Femur (tissue), 1 donor: ENCODE measurements at regions not wholly inside any gene's neighbourhood (a gene's known extent, or its start where the extent isn't known, plus 50 kb on each side); places are given as distances from the start of the nearest gene placed in this dataset.
A peak's percentile ranks its signal among the peaks of the same experiment; 100 is the strongest.

Source experiments
- DNase-seq: peaks from one replicate; pipeline ENCODE4 v3.0.0-alpha.2; 2017

DNA sequence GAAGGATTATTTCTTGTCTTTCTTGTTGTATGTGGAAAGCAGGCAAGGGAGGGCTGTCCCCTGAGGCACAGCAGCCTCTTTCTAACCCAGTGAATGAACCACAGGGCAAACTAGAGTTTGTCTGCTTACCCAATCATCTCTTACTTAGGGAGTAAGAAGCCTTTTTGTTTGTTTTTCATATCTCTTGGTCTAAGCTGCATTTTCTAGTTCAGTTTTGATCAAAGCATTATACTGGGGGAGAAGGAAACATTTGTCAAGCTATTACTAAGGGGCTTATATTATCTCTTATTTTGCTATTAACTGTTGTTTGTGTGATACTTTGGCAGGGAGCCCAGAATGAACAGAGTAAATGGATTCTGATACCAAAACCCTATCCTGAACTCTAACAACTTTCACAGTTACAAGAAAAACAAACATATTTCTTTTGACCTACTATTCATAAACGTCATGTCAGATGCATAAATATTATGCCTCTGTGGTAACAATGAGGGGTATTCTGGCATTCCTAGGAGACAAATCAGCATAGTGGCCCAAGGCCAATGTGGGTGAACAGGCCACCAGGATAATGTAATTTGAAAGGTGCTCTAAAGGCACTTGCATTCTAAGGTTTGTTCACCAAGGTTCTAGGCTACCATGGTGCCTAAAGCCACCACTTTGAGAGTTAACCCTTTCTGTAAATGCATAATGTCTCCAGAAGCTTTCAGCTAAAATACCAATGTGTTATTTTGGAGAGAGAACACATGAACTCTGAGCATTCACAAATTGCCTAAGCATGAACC is 271.6 kb upstream of the ZPLD1 start:
- DNase-seq: peak; percentile 29

DNA sequence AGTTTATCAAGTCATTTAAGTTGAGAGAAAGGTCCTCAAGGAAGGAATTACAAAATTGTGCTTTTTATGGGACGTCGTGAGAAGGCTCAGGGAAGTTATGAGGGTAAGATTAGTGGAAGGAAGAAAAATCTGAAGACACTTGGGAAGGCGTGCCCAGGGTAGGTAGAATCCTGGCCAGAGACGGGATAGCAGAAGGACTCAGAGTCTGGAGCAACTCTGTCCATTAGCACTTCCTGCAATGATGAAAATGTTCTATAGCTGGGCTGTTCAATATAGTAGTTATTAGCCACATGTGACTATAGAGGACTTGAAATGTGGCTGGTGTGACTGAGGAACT is 271.0 kb upstream of the ZPLD1 start:
- no peak for DNase-seq

DNA sequence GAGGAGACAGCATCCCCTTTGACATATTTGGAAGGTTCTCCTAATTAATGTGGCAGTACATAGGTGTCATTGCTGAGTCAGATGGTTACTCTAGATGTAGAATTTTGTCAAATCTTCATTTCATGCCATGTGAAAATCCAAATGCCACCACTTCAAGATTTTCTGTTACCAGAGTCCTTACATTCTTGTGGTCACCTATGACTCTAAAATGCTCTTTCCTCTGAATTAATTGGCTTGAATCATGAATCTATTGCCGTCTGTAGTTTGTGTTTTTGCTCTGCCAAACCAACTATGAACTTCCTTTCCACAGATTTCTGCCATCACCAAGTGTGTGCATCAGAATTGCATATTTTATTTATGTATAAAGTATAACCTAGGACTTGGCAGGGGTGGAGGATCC is 269.4 kb upstream of the ZPLD1 start:
- no peak for DNase-seq

DNA sequence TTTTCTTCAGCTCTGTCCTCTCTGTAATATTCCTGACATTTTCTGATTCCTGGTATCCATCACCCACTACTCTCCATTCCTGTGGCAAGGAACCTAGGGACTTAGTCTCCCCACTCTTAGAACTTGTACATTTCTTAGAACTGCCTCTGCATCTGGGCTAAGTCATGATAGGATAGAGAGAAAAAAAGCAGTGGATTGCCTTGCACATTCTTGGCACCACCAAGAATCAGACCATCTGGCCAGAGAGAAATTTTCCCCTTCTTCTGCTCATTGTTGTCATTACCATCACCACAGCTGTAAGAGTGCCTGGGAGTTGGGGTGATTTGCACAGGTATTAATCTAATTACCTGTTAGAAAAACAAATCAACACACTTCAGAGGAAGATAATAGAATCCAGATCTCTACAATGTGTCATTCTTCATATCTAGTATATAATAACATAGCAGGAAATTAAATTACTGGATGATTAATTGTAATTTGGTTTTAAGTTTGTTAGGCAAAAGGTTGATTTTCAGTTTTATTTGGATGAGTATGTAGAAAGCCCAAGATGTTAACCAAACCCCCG is 264.8 kb upstream of the ZPLD1 start:
- no peak for DNase-seq

DNA sequence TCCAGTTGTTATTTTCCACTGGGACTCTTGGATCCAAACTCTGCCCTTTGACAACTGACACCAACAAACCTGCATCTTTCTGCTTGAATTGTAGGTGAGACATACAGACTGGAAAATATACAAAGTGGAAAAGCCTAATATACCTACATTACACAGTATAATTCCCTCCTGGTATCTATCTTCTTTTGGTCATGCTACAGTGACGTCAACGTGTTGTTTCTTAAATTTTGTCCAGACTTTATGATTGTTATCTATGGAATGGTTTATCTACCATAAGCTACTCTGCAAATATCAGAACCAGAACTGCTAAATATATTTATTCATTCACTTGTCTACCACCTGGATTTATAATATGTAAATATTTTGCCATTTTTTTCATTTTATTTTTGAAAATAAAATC is 264.3 kb upstream of the ZPLD1 start:
- no peak for DNase-seq

DNA sequence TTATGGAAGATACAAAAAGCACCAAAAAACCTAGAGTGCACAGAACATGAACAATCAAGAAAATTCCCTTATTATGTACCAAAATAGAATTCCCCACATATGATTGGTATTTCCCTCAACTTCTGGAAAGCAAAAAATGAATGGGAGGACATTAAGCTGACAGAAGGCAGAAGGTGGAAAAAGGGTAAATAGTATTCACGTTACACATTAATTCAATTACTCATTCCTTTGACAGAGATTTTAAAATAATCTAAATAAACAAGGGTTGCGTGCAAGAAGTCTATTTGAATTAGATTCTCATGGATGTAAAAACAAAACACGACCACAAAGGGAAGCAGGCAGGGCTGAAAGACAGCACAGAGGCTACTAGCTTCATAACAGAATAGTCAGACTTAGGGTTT is 260.5 kb upstream of the ZPLD1 start:
- no peak for DNase-seq

DNA sequence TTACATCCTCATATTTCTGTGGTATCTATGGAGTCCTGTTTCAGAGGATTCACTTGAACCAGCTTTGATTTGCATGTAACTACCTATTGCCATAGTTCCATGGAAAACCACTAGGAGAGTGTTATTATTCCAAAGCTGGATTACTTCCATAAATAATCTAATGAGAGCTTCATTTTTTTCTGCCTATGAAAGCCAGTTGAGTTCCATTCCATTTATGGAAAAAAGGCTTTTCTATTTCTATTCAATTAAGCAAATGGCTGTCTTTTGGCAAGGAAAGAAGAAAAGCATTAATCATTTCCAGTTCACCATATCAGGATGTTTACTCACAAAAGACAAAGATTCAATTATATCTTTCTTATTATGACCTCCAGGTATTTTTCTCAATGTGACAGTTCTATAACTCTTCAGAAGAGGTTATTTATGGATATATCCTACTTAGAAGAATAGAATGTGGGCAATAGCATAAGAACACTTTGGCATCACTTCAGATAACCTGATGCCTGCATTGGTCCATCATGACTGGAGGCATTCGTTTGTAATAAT is 259.9 kb upstream of the ZPLD1 start:
- DNase-seq: no peak

DNA sequence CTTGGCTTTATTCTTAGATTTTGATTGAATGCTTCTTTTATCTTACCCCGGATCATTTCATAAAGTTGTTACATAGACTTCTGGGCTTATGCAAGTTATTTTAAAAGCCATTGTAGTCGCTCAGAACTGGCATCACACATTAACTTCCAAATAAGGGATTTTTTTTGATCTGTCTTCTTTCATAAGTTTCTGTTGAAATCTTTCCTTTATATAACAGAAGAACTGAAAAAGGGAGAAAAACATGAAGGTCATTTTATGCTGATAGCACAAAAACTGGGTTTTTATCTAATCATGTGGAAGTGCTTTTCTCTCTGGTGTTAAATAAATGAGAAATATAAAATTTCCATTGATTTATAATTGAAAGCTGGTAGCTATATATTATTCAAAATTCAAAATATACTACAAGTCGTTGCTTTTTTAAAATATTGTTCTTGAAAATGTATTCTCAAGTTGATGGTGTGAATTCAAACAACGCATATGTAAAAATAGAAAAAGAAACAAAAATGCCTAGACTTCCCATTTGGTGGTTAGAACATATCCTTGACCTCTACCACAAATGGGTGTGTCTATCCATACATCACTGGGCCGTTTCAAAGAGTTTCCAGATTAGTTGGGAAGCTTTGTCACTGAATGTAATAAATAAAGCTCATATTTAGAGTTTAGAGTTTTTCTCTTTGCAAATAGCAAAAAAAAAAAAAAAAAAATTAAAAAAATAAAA is 258.3 kb upstream of the ZPLD1 start:
- no peak for DNase-seq

DNA sequence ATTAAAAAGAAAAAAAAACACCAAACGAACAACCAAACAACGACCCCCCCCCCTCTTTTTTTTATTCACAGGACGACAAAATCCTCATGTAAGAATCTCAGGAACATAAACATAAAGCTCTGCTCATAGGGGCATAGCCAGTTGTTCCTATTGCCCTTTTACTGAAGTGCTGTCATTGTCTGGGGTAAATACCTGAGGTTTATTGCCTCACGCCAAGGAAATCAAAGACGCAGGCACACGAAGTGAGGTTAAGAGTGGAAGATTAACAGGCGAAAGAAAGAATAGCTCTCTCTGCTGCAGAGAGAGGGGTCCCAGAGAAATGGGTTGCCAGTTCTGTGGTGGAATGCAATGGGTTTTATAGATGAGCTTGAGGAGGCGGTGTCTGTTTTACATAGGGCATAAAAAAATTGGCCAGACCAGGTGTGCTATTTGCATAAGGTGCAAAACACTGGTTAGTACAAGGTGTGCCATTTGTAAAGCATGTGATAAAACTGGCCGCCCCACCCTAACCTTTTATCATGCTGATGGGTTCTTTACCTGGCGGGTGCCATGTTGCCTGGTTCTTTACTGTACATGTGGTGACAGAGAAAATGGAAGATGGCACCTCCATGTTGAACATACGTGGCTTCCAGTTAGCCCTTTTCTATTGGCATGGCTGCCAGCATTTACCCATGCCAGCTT is 257.6 kb upstream of the ZPLD1 start:
- no peak for DNase-seq

DNA sequence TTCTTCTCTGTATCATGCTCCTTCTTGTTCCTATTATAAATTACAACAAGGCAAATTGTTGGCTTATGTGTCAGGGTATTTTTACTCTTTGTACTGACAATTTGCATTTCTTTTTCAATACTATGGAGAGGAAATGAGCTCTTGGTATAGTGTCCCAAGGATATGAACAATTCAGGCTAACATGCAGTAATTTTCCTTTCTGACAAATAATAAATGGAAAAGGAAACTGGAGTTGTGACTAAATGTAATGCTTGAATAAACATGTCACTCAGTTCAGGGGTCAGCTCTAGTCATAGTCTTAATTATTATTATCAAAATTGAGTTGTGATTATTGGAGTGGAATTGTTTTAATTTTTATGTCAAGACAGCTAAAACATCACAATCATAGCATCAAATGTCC is 256.0 kb upstream of the ZPLD1 start:
- no peak for DNase-seq

DNA sequence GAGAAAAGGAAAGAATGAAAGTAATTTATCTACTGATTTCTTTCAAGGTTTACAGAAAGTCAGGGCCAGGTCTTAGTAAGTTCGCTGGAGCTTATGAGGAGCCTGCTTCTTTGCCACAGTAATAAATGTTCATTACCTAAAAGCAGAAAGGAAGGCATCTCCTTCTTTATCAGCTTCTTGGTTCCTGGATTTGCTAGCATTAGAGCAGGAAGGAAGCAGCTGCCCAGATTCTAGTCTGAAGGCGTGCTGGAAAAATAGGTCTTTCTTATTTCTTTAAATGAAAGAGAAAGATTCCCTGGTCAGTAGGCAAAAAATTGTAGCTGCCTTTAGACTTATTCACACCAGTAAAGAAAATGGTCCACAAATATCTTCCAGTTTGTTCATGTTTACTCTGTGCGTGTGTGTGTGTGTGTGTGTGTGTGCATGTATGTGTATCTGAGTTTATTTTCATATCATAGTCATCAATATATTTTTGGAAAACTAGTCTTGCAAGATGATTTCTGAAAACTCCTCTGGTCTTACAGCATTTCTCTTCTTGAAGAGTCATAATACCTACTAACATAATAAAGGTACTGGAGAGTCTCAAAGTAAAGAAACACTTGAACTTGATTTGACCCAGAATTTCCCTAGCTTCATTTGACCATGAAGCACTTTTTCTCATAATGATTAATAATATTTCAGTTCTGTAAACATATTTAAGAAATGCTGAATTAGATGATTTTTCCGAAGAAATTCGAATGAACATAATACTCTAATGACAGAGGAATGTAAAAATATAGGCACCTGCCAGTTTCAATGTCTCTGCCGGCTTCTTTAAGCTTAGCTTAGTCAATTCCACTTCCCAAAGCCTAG is 255.3 kb upstream of the ZPLD1 start:
- DNase-seq: no peak

DNA sequence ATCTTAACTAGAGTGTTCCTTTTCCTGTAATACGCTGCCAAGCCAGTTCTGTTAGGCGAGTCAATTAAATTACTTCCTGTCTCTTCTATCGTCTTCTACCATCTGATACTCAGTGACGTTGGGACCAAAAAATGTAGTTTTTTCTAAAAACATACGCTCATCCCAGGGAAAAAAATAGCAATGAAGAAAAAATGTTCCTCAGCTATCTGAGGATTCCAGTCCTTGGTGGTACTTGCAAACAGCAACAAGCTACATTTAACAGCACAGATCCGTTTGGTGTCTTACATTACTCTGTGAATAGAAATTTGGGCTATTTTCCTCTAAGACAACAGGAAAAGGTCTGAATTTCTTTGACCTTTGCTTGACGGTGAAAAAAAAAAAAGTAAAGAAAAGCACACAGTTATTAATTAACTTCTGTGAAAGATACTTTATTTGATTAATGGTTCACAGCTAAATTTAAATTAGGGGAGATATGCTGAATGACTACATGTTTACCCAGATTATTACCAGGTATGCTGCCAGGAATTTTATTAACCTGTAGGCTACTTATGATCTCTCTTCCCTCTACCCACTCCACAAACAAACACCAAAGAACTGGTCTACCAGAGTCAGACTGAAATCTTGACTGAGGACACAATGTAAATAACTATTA is 254.4 kb upstream of the ZPLD1 start:
- DNase-seq: no peak

DNA sequence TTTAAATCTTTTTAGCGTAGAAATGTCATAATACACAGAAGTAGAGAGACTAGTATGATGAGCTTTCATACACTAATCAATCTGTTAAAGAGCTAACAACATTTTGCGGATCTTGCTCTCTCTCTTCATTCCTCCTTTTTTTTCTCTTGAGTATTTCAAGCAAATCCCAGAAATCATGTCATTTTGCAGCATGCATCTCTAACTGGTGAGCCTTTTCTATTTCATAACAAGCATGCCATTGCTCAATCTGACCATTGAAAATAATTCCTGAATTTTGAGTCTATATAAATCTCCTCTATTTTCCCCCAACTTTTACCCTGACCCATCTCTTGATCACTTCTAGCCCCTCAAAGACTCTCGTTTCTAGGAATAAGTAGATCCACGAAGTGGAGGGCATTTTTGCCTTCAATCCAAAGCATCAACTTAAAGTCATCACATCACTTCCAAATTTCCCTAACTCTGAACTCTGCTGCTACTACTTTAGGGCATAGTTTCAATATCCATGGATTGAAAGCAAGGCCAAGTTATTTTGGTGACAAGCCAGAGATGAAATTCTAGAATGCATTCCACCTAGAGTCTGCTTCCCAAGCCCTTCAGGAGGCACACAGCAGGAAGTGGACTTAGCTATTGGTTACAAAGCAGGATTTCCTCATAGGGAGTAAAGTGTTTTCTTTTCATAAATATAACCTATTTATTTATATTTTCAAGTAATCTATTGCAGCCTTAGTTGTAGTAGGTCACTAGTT is 253.5 kb upstream of the ZPLD1 start:
- no peak for DNase-seq

DNA sequence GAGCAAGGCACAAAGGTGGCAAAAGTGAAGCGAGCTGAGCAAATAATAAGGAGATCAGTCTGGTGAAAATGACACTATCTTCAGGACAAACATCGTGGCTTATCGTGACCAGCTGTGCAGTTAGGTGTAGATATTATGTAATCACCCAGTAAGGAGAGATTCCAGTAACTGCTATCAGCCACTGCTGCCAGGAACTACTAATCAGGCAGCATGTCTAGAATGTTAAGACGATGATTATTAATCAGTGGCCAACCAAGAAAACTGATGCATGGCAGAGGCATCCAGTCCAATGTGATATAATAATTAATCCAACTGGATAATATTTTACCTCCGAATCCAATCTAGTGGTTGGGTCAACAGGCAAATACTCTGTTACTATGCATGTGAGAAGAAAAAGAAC is 252.7 kb upstream of the ZPLD1 start:
- no peak for DNase-seq

DNA sequence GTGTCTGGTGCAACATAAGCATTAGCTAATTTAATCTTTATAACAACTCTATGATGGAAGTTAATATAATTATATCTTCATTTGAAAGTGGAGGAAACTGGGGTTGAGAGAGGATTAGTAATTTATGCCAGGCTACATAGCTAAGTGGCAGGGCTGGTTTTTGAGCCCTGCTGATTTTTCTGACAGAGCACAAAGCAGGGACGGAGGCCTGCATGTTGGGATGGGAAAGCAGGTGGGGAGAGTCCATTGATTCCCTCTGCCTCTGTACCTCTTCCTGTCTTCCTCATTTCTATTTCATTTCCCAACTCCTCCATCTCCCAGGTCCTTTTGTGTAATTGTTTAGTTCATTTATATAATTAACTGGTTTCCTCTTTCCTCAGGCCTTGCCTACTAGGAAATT is 251.6 kb upstream of the ZPLD1 start:
- no peak for DNase-seq

DNA sequence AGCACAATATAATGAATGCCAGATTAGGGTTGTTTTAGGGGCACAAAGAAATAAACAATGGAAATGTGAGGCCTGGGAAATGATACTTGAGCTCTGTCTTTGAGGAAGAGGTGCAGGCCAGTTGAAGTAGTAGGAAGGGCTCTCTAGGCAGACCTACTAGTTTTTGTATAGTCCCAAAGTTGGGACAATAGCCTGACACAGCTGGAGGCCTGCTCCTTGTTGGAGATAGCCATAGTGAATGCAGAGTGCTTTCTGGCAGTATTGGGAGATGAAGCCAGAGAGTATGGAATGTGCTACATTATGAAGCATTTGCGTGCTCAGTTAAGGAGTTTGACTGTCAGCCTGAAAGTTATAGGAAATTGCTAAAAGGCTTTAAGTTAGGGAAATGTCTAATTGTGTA is 251.2 kb upstream of the ZPLD1 start:
- no peak for DNase-seq

DNA sequence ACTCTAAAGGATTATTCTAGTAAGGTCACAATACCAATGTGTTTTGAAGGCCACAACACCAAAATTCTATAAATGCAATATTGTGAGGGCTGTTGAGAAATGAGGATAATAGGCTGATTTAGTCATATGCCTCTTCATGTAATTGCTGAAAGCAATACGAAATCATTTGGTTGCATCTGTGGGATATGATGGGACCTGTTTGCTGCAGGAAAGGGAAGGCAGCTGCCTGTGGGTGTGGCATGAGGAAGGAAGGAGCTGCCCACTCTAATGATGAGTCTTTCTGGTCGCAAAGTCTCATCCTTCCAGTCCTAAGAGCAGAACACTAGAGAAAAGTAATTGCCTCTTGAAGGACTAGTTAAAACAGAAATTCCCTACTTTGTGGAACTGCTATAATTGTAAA is 245.3 kb upstream of the ZPLD1 start:
- no peak for DNase-seq

DNA sequence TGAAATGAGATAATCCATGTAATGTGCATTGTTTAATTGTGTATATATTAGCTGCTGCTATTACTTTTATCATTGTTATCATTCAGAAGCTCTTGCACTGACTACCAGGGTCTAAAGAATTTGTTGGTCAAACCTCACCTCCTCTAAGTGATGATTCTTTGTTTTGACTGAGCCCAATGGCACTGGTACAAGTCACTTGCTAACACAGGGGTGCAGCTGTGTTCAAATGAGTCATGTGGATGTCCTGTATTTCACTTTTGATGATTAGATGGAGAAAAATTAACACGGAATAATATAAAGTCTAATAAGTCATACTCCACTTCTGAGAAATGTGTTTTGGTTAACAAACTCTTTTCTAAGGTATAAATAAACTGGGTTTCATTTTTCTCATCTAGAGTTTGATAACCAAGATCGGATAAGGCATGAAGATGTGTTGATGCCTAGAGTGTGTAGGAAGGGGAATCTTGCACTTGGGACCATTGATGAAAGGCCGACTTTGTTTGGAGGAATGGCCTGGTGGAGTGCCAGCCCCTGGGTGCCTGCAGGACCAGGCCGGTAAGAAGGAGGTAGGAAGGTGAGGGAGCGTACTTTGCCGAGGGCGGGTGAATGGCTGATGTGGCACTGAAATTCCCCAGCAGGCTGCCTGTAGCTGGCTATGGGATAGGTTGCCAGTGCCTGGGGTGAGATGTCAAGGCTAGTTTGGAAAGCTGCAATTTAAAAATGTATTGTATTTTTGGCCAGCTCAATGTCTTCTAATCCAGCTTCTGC is 244.7 kb upstream of the ZPLD1 start:
- DNase-seq: no peak

DNA sequence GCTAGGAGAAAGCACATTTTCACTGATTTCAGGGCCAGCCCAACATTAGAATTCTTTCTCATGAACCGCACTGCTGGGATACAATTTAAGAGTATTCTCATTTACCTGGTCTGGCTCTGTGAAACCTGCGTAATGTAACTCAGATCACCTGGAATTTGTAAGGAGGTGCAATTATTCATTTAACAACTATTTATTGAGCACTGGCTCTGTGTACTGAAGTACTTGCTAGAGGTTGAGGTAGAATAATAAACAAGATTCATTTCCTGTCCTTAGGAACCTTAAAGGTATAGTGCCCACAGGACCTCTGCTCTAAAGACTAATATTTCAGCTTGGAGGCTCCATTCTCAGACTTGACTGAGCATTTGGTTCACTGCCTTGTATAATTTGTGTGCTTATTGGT is 242.2 kb upstream of the ZPLD1 start:
- DNase-seq: no peak

DNA sequence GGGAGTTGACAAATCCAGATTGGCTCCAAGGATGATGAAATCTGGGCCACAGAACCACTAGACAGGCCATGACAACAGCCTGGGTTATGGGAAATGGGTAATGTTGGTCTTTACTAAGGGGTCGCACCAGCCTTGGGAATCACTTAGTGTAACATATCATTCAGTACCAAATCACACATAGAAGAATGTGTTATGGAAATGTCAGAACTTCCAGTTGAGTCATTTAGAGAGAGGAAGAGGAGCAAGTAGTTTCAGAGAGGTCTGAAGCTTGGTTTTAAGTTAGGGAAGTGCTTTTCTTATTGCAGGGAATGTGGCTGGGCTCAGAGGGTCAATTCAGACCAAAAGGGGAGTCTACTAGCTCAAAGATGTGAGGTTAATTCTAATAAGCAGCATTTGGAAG is 241.6 kb upstream of the ZPLD1 start:
- no peak for DNase-seq

DNA sequence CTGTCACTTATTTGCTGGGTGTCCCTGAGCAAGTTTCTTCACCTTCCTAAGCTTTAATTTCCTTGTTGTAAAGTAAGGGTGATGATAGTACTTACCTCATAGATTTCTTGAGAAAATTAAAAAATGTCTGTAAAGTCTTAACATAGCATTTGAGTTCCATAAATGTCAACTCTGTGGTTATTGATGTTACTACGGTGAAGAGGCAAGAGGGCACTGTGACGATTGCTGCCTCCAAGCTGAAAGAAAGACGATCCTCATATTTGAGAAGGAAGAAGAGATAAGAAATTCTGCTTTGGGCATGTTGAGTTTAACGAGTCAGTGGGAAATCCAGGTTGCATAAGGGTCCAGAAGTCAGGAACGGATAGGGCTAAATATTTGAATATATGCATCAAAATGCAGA is 240.8 kb upstream of the ZPLD1 start:
- no peak for DNase-seq
